Breast epithelium (tissue), 3 donors: ENCODE measurements at regions not wholly inside any gene's neighbourhood (a gene's known extent, or its start where the extent isn't known, plus 50 kb on each side); places are given as distances from the start of the nearest gene placed in this dataset.

ENCODE experiments used
- POLR2A ChIP-seq: fragments of 450-650 bp; IDR thresholded peaks from one replicate; pipeline ENCODE4 v1.6.1; 2016; ENCODE audit warnings: antibody characterized with exemption, mild to moderate bottlenecking, moderate library complexity
- POLR2AphosphoS5 ChIP-seq, 3 donors: sonication (generic); formaldehyde crosslinking; IDR thresholded peaks; one replicate each; pipeline ENCODE4 v1.6.1; 2017; ENCODE audit warnings: antibody characterized with exemption in 3 of 3
- TF ChIP-seq, protein P1 (sequence below), 3 donors: fragments of 450-650 bp; IDR thresholded peaks; one replicate each; pipeline ENCODE4 v1.5.1; 2016 to 2017; ENCODE audit warnings: antibody characterized with exemption in 3 of 3, mild to moderate bottlenecking in 3 of 3, moderate library complexity in 3 of 3

DNA sequence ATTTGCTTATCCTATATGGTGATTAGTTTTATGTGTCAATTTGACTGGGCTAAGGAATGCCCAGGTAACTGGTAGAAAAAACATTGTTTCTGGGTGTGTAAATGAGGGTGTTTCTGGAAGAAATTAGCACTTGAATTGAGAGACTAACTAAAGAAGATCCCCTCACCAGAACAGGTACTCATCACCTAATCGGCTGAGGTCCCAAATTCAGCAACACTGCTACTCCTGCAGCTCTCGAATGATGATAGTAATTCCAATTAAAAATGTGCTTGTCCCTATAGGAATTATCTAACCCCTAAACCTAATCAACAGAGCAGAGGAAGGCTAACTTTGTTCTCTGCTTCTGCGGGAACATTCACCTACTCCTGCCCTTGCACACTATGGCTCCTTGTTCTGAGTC lies 464.5 kb upstream of the CHST9 start:
- TF ChIP-seq, protein P1, sequence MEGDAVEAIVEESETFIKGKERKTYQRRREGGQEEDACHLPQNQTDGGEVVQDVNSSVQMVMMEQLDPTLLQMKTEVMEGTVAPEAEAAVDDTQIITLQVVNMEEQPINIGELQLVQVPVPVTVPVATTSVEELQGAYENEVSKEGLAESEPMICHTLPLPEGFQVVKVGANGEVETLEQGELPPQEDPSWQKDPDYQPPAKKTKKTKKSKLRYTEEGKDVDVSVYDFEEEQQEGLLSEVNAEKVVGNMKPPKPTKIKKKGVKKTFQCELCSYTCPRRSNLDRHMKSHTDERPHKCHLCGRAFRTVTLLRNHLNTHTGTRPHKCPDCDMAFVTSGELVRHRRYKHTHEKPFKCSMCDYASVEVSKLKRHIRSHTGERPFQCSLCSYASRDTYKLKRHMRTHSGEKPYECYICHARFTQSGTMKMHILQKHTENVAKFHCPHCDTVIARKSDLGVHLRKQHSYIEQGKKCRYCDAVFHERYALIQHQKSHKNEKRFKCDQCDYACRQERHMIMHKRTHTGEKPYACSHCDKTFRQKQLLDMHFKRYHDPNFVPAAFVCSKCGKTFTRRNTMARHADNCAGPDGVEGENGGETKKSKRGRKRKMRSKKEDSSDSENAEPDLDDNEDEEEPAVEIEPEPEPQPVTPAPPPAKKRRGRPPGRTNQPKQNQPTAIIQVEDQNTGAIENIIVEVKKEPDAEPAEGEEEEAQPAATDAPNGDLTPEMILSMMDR (IDR thresholded peaks at IDR 0.05) = no peak
- no peak for TF ChIP-seq POLR2A
- no peak for TF ChIP-seq POLR2AphosphoS5 (IDR thresholded peaks at IDR 0.05)
